DND-41 (cell line): ENCODE measurements at regions not wholly inside any gene's neighbourhood (a gene's known extent, or its start where the extent isn't known, plus 50 kb on each side); places are given as distances from the start of the nearest gene placed in this dataset.

Experiments used
- CTCF ChIP-seq: IDR thresholded peaks from 2 replicates; pipeline ENCODE4 v1.5.1; 2012; ENCODE audit warnings: borderline replicate concordance, low read length, moderate library complexity, mild to moderate bottlenecking; ENCODE audit not compliant: poor library complexity, severe bottlenecking; ENCODE audit errors: extremely low read depth
- EZH2 ChIP-seq: IDR thresholded peaks from 3 replicates; pipeline ENCODE4 v1.6.1; 2012; ENCODE audit warnings: borderline replicate concordance, low read depth, mild to moderate bottlenecking, moderate library complexity, low read length, inconsistent platforms; ENCODE audit not compliant: severe bottlenecking

- peak; percentile 8 for TF ChIP-seq CTCF
- no peak for TF ChIP-seq EZH2
Observed at GRCh38 chr13:100828226-100828625, 153.6 kb upstream of the TMTC4 start.
